ENCODE measurements at regions not wholly inside any gene's neighbourhood (a gene's known extent, or its start where the extent isn't known, plus 50 kb on each side); places are given as distances from the start of the nearest gene placed in this dataset.

- TF ChIP-seq, protein P1, sequence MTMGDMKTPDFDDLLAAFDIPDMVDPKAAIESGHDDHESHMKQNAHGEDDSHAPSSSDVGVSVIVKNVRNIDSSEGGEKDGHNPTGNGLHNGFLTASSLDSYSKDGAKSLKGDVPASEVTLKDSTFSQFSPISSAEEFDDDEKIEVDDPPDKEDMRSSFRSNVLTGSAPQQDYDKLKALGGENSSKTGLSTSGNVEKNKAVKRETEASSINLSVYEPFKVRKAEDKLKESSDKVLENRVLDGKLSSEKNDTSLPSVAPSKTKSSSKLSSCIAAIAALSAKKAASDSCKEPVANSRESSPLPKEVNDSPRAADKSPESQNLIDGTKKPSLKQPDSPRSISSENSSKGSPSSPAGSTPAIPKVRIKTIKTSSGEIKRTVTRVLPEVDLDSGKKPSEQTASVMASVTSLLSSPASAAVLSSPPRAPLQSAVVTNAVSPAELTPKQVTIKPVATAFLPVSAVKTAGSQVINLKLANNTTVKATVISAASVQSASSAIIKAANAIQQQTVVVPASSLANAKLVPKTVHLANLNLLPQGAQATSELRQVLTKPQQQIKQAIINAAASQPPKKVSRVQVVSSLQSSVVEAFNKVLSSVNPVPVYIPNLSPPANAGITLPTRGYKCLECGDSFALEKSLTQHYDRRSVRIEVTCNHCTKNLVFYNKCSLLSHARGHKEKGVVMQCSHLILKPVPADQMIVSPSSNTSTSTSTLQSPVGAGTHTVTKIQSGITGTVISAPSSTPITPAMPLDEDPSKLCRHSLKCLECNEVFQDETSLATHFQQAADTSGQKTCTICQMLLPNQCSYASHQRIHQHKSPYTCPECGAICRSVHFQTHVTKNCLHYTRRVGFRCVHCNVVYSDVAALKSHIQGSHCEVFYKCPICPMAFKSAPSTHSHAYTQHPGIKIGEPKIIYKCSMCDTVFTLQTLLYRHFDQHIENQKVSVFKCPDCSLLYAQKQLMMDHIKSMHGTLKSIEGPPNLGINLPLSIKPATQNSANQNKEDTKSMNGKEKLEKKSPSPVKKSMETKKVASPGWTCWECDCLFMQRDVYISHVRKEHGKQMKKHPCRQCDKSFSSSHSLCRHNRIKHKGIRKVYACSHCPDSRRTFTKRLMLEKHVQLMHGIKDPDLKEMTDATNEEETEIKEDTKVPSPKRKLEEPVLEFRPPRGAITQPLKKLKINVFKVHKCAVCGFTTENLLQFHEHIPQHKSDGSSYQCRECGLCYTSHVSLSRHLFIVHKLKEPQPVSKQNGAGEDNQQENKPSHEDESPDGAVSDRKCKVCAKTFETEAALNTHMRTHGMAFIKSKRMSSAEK (CRISPR knock-in tag; IDR thresholded peaks at IDR 0.05; ENCODE audit: borderline replicate concordance): no peak
These were observed 128.8 kb downstream of the LCA5 start (continued) for GRCh38 chr6:79408256-79408974.

DNA sequence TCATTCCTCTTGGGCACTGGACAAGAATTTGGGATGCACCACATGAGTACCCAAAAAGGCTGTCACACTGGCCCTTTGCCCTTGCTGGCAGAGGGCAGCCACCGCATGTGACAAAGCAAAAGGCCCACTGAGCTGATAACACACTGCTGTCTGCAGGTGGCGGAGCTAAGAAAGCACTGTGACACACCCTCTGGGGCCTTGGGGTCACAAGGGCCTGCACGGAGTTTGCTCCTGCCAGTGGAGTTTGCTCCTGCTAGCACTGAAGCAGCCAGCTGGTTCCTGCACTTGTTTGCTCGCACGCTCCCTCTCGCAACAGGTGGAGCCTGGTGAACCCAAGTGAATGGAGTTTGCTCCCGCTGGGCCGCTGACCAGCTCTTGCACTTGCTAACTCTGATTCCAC, 132.6 kb downstream of the LCA5 start:
- peak; percentile 17 for DNase-seq (ENCODE audit: low spot score)

More for the DNA sequence above, 132.6 kb downstream of the LCA5 start:
- Mint-ChIP-seq H3K4me1 (peaks cover 21% of the 10 kb centered on the region), H3K4me3 (no peak overlapping the region), H3K27ac (no peak overlapping the region), H3K27me3 (ENCODE audit: low read depth) (no peaks in the 10 kb centered on the region), H3K36me3 (peaks cover 4% of the 10 kb centered on the region; the same call in 1 of the 2 replicates), H3K9me3 (peaks cover 14% of the 10 kb centered on the region)
- ChIA-PET CTCF (interaction anchor here (1.3 to 1.5 kb wide), 4 partner anchors 10 to 154 kb away, joined by 4 to 15 read pairs (median 6); no protein-coding TSS in a partner anchor), POLR2A (interaction anchor here (0.7 kb wide), 1 partner anchor 9 kb away, joined by 3 read pairs; no protein-coding TSS in a partner anchor)
- TF ChIP-seq HMGA2 (CRISPR knock-in tag; IDR thresholded peaks at IDR 0.05): no peak
- TF ChIP-seq TEAD4 (CRISPR knock-in tag; IDR thresholded peaks at IDR 0.05): no peak
- no peak for TF ChIP-seq NR2C2 (CRISPR knock-in tag; IDR thresholded peaks at IDR 0.05)
- no peak for TF ChIP-seq PREB (CRISPR knock-in tag; IDR thresholded peaks at IDR 0.05; ENCODE audit: borderline replicate concordance)
- TF ChIP-seq E2F5 (CRISPR knock-in tag; IDR thresholded peaks at IDR 0.05): no peak
- TF ChIP-seq FOXP4 (CRISPR knock-in tag; IDR thresholded peaks at IDR 0.05): no peak
- TF ChIP-seq ZNF121 (CRISPR knock-in tag; IDR thresholded peaks at IDR 0.05): no peak
- TF ChIP-seq SP1 (CRISPR knock-in tag; conservative IDR thresholded peaks at IDR 0.05): no peak
- TF ChIP-seq CREM (CRISPR knock-in tag; IDR thresholded peaks at IDR 0.05): no peak
- TF ChIP-seq JUN (CRISPR knock-in tag; IDR thresholded peaks at IDR 0.05): no peak
- TF ChIP-seq, protein P2, sequence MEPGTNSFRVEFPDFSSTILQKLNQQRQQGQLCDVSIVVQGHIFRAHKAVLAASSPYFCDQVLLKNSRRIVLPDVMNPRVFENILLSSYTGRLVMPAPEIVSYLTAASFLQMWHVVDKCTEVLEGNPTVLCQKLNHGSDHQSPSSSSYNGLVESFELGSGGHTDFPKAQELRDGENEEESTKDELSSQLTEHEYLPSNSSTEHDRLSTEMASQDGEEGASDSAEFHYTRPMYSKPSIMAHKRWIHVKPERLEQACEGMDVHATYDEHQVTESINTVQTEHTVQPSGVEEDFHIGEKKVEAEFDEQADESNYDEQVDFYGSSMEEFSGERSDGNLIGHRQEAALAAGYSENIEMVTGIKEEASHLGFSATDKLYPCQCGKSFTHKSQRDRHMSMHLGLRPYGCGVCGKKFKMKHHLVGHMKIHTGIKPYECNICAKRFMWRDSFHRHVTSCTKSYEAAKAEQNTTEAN (CRISPR knock-in tag; IDR thresholded peaks at IDR 0.05): no peak
- TF ChIP-seq E2F4 (CRISPR knock-in tag; IDR thresholded peaks at IDR 0.05; ENCODE audit: borderline replicate concordance, low read depth): no peak
- TF ChIP-seq MLX (CRISPR knock-in tag; IDR thresholded peaks at IDR 0.05): no peak
- no peak for TF ChIP-seq ATF2 (CRISPR knock-in tag; IDR thresholded peaks at IDR 0.05; ENCODE audit: borderline replicate concordance, low read depth)
- peak; percentile 61 for ATAC-seq
